HG03025 (cell line): ENCODE measurements at regions not wholly inside any gene's neighbourhood (a gene's known extent, or its start where the extent isn't known, plus 50 kb on each side); places are given as distances from the start of the nearest gene placed in this dataset.

Source experiments
- ATAC-seq: cut with Tn5 transposase; IDR thresholded peaks from one replicate; pipeline ENCODE4 v1.9.1; 2021; ENCODE audit warnings: mild to moderate bottlenecking, moderate library complexity; ENCODE audit not compliant: unreplicated experiment, low FRiP score

DNA sequence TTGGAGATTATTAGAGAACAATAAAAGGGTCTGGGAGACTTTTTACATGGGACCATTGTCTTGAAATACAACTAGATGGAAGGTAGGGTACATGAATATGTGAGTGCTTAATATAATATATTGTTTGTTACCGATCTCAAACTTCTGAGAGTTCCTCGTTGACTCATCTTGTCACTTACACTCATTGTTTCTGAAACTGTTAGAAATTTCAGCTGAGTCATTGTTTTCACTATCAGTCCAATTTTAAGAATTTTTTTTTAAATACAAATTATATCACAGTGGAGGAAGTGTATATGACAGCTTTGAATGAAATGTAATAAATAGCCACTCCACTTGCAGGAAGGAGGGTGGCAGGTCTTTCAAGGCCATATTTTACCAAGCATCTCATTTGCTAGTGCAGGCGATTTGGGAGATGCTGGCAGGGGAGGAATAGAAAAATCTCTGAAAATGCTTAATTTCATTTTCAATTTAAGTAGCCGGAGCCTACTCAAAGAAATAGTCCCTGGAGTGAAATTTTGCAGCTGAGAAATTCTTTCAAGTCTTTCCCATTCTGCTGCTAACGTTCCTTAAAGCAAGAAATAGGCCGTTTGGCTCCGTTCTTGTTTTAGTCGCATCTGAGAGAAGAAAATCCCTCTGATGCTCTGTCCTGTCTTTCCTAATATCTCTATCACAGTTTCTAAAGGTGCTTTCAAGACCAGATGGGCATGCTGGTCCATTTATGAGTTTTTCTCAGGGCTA, 1404.2 kb upstream of the CELF2 start:
- peak; percentile 84 for ATAC-seq

- ATAC-seq: no peak
Observed at GRCh38 chr10:9615189-9615588, 1402.5 kb upstream of the CELF2 start.

DNA sequence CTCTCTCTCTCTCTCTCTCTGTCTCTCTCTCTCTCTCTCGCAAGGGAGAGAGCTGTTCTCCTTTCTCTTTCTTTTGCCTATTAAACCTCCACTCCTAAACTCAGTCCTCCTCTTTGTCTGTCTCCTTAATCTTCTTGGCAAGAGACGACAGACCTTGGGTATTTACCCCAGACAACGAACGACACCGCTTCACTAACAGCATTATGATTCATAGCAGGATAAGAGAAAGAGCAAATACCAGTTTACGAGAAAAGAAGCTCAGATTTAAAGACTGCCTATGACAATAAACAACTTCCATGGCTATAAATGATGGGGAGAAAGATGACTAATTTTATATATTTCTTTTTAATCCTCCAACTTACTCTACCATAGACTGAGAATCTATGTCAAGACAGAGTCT, 1396.5 kb upstream of the CELF2 start:
- no peak for ATAC-seq

GRCh38 chr10:9625304-9625703, 1392.4 kb upstream of the CELF2 start:
- ATAC-seq: no peak

GRCh38 chr10:9634466-9634865, 1383.2 kb upstream of the CELF2 start:
- no peak for ATAC-seq

DNA sequence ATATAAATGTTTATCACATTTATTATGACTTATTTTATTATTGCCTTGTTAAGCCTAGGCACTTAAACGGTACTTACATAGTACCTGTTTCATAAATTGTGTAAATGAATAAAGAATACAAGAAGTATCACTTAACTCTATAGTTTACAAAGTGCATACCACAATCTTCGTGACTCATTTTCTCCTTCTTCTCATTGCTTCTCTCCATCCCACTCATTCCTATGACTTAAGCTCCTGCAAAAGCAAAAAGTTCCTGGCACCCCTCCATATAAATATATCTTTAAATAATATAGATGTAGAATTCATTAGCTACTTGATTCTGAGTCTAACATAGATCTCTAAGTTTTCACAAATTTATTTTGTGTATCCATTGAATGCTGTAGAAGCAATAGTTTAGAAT, 1382.0 kb upstream of the CELF2 start:
- no peak for ATAC-seq

DNA sequence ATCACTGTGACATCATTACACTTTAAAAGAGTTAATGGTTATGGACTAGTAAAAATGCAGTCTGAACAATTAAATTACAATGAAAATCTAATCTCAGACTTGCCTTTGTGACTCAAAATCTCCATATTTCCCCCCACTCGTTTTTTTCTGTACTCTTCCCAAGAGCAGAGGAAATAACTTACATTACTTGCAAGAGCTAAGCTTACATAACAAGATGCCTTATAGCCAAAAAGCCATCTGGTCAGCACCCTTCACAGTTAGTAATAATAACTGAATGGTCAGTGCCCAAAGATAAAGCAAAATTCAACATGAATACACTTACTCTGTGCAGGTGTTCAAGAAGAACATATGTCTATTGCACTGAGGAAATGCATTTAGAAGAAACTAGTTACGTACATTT, 1381.5 kb upstream of the CELF2 start:
- ATAC-seq: no peak

DNA sequence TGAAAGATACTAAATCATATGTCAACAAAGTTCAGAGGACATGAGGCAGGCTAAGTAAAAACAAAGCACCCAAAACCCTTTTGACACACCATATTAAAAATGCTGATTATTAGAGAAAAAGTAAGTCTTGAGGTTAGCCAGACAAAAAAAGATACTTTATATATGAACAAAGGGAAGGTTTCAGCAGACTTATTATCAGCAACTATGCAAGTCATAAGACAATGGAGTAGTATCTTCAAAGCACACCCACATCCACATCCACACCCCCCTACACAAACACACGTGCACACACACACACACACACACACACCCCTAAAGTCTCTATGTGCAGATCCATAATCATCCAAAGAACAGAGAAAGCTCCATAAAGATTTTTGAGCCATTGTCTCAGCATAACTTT, 1373.9 kb upstream of the CELF2 start:
- ATAC-seq: no peak

DNA sequence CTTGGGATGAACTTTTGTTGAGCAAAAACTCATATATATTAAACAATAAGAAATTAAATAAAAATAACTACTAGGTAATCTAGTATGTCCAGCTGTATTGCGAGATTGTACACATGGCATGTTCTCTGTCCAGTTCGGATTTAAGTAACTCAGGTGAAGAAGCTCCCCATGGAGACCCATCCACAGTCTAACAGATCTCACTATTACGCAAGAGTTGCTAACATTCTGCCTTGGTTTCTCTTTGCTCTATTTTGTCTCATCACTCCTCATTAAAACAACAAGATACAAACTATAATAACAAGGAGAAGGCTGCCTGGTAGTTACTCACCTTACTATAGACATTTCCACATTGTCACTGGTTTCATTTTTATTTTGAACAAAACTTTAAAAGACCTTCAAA, 1372.3 kb upstream of the CELF2 start:
- ATAC-seq: no peak

- ATAC-seq: no peak
Observed at GRCh38 chr10:9645928-9646600, 1371.6 kb upstream of the CELF2 start.

- ATAC-seq: no peak
Observed at GRCh38 chr10:9654261-9654660, 1363.4 kb upstream of the CELF2 start.

- no peak for ATAC-seq
Observed at GRCh38 chr10:9656386-9656785, 1361.3 kb upstream of the CELF2 start.

DNA sequence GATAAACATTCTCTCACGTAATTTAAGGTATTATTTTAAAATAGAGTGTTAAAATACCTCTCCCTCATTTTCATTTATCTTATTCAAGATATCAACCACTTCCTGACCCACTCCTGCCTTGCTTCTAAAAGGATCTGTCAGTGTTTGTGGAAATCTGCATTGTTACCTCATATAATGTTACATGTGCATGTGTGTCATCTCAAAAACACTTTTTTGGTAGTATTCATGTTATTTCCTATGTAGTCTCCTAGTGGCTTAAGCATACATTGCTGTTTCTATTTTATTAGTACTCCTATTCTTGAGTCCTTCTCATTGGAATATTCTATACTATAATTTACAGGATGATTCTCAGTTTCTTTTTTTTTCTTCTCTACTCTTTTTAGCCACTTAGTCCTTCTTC, 1360.7 kb upstream of the CELF2 start:
- no peak for ATAC-seq

- ATAC-seq: no peak
Observed at GRCh38 chr10:9657530-9657929, 1360.1 kb upstream of the CELF2 start.

DNA sequence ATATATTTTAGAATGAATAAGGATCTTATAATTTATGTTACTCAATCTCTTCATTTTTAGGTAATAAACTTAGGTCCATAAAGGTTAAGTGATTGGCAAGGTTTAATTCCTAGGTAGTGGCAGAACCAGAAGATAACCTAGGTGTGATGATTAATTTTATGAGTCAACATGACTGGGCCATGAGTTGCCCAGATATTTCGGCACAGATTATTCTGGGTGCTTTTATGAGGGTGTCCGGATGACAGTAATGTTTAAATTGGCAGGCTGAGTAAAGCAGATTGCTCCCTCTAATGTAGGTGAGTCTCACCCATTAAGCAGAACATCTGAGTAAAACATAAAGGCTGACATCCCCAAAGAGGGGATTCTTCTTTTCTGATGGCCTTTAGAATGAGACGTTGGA, 1349.3 kb upstream of the CELF2 start:
- no peak for ATAC-seq

- ATAC-seq: no peak
Observed at GRCh38 chr10:9670911-9671310, 1346.8 kb upstream of the CELF2 start.

GRCh38 chr10:9681655-9682054, 1336.0 kb upstream of the CELF2 start:
- ATAC-seq: no peak

GRCh38 chr10:9682802-9683201, 1334.9 kb upstream of the CELF2 start:
- ATAC-seq: no peak

- ATAC-seq: no peak
Observed at GRCh38 chr10:9684186-9684585, 1333.5 kb upstream of the CELF2 start.

- no peak for ATAC-seq
Observed at GRCh38 chr10:9685596-9685995, 1332.1 kb upstream of the CELF2 start.

- ATAC-seq: no peak
Observed at GRCh38 chr10:9688711-9689110, 1329.0 kb upstream of the CELF2 start.

- ATAC-seq: no peak
Observed at GRCh38 chr10:9707216-9707615, 1310.5 kb upstream of the CELF2 start.
